A549 (cell line): ENCODE measurements at regions not wholly inside any gene's neighbourhood (a gene's known extent, or its start where the extent isn't known, plus 50 kb on each side); places are given as distances from the start of the nearest gene placed in this dataset.

Experiments used
- ATAC-seq, 2 experiments: fragments of 200-7000 bp in 1 of 2; fragments of >200 bp in 1 of 2; cut with Nextera tagmentation in 1 of 2; cut with Tn5 transposase in 1 of 2; 3 replicates each; pipeline versions ENCODE4 v1.8.0 to v1.9.1; 2018 to 2020; ENCODE audit warnings: mild to moderate bottlenecking in 1 of 2, moderate library complexity in 1 of 2
- CTCF ChIA-PET: fragments of 300-600 bp; sonication (Branson Sonifier 250); formaldehyde crosslinking; extraction: SDS; loops from one replicate; lab custom pipeline; 2021; ENCODE audit warnings: antibody characterized with exemption, inconsistent platforms; lab: Yijun Ruan, JAX
- POLR2A ChIA-PET: fragments of 350-600 bp; formaldehyde crosslinking; extraction: SDS; loops from one replicate; lab custom pipeline; 2021; ENCODE audit warnings: antibody characterized with exemption, inconsistent platforms; lab: Yijun Ruan, JAX
- DNase-seq, 2 experiments: peaks; one replicate each; pipeline versions ENCODE4 v3.0.0 to v3.0.0-alpha.2; 2011 to 2016; ENCODE audit warnings: low read depth in 1 of 2, low spot score in 1 of 2
- FAIRE-seq: peaks from 2 replicates; lab custom pipeline; 2011; peaks lifted over from hg19 to GRCh38; lab: Jason Lieb, UNC
- H3K27ac ChIP-seq, 2 experiments: fragments of >200 bp; sonication (Bioruptor Twin); formaldehyde crosslinking; 3 replicates each; pipeline ENCODE4 v1.5.1; 2016 to 2017
- H3K4me1 ChIP-seq: fragments of >200 bp; sonication (Bioruptor Twin); formaldehyde crosslinking; 3 replicates; pipeline ENCODE4 v1.6.1; 2016
- H3K4me2 ChIP-seq: fragments of >200 bp; sonication (Bioruptor Twin); formaldehyde crosslinking; 3 replicates; pipeline ENCODE4 v1.6.1; 2016
- H3K4me3 ChIP-seq: fragments of >200 bp; sonication (Bioruptor Twin); formaldehyde crosslinking; 3 replicates; pipeline ENCODE4 v1.5.1; 2016
- H3K9me3 ChIP-seq: fragments of >200 bp; sonication (Bioruptor Twin); formaldehyde crosslinking; 3 replicates; pipeline ENCODE4 v1.6.1; 2016
- BCL3 ChIP-seq: fragments of >200 bp; sonication (Bioruptor Twin); formaldehyde crosslinking; IDR thresholded peaks from 3 replicates; pipeline ENCODE4 v1.6.1; 2016
- BHLHE40 ChIP-seq: IDR thresholded peaks from 2 replicates; pipeline ENCODE4 v1.6.1; 2012; ENCODE audit warnings: low read depth, low read length, inconsistent platforms
- CBX8 ChIP-seq: fragments of 200-600 bp; sonication (generic); IDR thresholded peaks from 2 replicates; pipeline ENCODE4 v1.6.1; 2016
- CHD4 ChIP-seq: fragments of 200-600 bp; sonication (generic); IDR thresholded peaks from 2 replicates; pipeline ENCODE4 v1.6.1; 2016; ENCODE audit warnings: antibody characterized with exemption, mild to moderate bottlenecking, borderline replicate concordance
- FOSB ChIP-seq: fragments of 250-450 bp; sonication (Bioruptor Pico); IDR thresholded peaks from 2 replicates; pipeline ENCODE4 v1.5.0; 2020; ENCODE audit warnings: mild to moderate bottlenecking, moderate library complexity
- GATA3 ChIP-seq: IDR thresholded peaks from 2 replicates; pipeline ENCODE4 v1.6.1; 2012; ENCODE audit warnings: borderline replicate concordance
- HES2 ChIP-seq: fragments of >200 bp; sonication (Bioruptor Twin); formaldehyde crosslinking; IDR thresholded peaks from 2 replicates; pipeline ENCODE4 v1.6.1; 2016
- HOXB5 ChIP-seq: fragments of 250-450 bp; sonication (Bioruptor Pico); IDR thresholded peaks from 2 replicates; pipeline ENCODE4 v1.5.0; 2020; ENCODE audit warnings: mild to moderate bottlenecking, moderate library complexity
- JUN ChIP-seq, 2 experiments: fragments of >200 bp; sonication (Bioruptor Twin); formaldehyde crosslinking; IDR thresholded peaks; 2 replicates in 1 of 2; 3 replicates in 1 of 2; pipeline ENCODE4 v1.6.1; 2016 to 2017
- JUNB ChIP-seq: fragments of >200 bp; sonication (Bioruptor Twin); formaldehyde crosslinking; IDR thresholded peaks from 2 replicates; pipeline ENCODE4 v1.6.1; 2016
- KDM1A ChIP-seq: fragments of 200-600 bp; sonication (generic); IDR thresholded peaks from 2 replicates; pipeline ENCODE4 v1.6.1; 2016; ENCODE audit warnings: low read depth, mild to moderate bottlenecking
- NPAS2 ChIP-seq: fragments of 250-450 bp; sonication (Bioruptor Pico); IDR thresholded peaks from 2 replicates; pipeline ENCODE4 v1.8.0; 2022; ENCODE audit warnings: mild to moderate bottlenecking, moderate library complexity, borderline replicate concordance
- NR3C1 ChIP-seq: fragments of >200 bp; sonication (Bioruptor Twin); formaldehyde crosslinking; IDR thresholded peaks from 3 replicates; pipeline ENCODE4 v1.6.1; 2017
- PBX3 ChIP-seq: IDR thresholded peaks from 2 replicates; pipeline ENCODE4 v1.6.1; 2012
- POLR2AphosphoS2 ChIP-seq: conservative IDR thresholded peaks from 2 replicates; pipeline ENCODE4 v1.6.1; 2012; ENCODE audit warnings: low read length, improper control_type of control experiment, inconsistent platforms
- RAD21 ChIP-seq, 2 experiments: fragments of >200 bp in 1 of 2; sonication (Bioruptor Twin) in 1 of 2; formaldehyde crosslinking in 1 of 2; IDR thresholded peaks in 1 of 2; conservative IDR thresholded peaks in 1 of 2; 2 replicates in 1 of 2; 3 replicates in 1 of 2; pipeline ENCODE4 v1.6.1; 2012 to 2018; ENCODE audit warnings: inconsistent platforms in 1 of 2
- RARB ChIP-seq: fragments of 250-450 bp; sonication (Bioruptor Pico); IDR thresholded peaks from 2 replicates; pipeline ENCODE4 v1.8.0; 2021; ENCODE audit warnings: mild to moderate bottlenecking, moderate library complexity
- RCOR1 ChIP-seq: fragments of 150-350 bp; IDR thresholded peaks from 2 replicates; pipeline ENCODE4 v1.6.1; 2014; ENCODE audit warnings: antibody characterized with exemption, low read length, low read depth
- RNF2 ChIP-seq: fragments of 200-600 bp; sonication (generic); IDR thresholded peaks from 2 replicates; pipeline ENCODE4 v1.6.1; 2016; ENCODE audit warnings: low read depth, mild to moderate bottlenecking, antibody characterized with exemption, moderate library complexity, borderline replicate concordance
- USF2 ChIP-seq: fragments of 450-650 bp; IDR thresholded peaks from 2 replicates; pipeline ENCODE4 v1.6.1; 2014; ENCODE audit warnings: antibody characterized with exemption
- ZFP36 ChIP-seq: fragments of 450-650 bp; IDR thresholded peaks from 2 replicates; pipeline ENCODE4 v1.6.1; 2014; ENCODE audit warnings: borderline replicate concordance; ENCODE audit not compliant: partially characterized antibody
- WGBS: methylation state at CpG from one replicate; pipeline ENCODE4 v1.1.6; 2017; ENCODE audit errors: missing lambda C conversion rate; 5-methylcytosine and 5-hydroxymethylcytosine counted together
- TF ChIP-seq, protein P1 (sequence below): IDR thresholded peaks from 2 replicates; pipeline ENCODE4 v1.6.1; 2012; ENCODE audit warnings: low read depth, borderline replicate concordance
- TF ChIP-seq, protein P2 (sequence below): fragments of >200 bp; sonication (Bioruptor Twin); formaldehyde crosslinking; IDR thresholded peaks from 3 replicates; pipeline ENCODE4 v1.5.1; 2016

DNA sequence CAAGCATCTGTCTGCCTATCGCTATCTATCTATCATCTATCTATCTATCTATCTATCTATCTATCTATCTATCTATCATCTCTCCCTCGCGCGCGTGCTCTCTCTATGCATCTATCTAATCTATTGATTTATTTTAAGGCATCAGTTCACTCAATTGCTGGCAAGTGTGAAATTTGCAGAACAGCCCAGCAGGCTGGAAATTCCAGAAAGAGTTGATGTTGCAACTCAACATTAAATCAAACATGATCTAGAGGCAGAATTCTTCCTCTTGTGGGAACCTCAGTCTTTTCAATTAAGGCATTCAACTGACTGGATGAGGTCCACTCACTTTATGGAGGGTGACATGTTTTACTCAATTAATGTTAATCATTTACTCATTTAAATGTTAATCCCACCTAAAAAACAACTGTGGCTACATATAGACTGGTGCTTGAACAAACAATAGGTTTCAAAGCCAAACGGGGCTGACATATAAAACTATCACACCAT, 1210.8 kb downstream of the GALC start:
- ChIA-PET CTCF (no interaction called here), POLR2A (no interaction called here)
- H3K4me3 ChIP-seq: no peak overlapping the region
- 61% methylated on average over 6 of the region's 6 CpGs for WGBS
- ATAC-seq (no peak), FAIRE-seq (no peak), DNase-seq (no peak)
- H3K4me2 ChIP-seq: no peak overlapping the region
- H3K4me1 ChIP-seq: no peaks in the 10 kb centered on the region
- no peaks in the 10 kb centered on the region; the same call in 2 of the 3 replicates for H3K9me3 ChIP-seq
- TF ChIP-seq, protein P1, sequence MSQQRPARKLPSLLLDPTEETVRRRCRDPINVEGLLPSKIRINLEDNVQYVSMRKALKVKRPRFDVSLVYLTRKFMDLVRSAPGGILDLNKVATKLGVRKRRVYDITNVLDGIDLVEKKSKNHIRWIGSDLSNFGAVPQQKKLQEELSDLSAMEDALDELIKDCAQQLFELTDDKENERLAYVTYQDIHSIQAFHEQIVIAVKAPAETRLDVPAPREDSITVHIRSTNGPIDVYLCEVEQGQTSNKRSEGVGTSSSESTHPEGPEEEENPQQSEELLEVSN: no peak
- TF ChIP-seq RARB (CRISPR knock-in tag) (no peak), PBX3 (no peak), POLR2AphosphoS2 (no peak), CBX8 (no peak), KDM1A (no peak), CHD4 (no peak), HOXB5 (CRISPR knock-in tag) (no peak), BCL3 (no peak), FOSB (CRISPR knock-in tag) (no peak), ZFP36 (no peak), BHLHE40 (no peak), GATA3 (no peak), RCOR1 (no peak), HES2 (no peak), RNF2 (no peak), JUN (IDR thresholded peaks at IDR 0.05) (no peak), USF2 (no peak)
- TF ChIP-seq, protein P2, sequence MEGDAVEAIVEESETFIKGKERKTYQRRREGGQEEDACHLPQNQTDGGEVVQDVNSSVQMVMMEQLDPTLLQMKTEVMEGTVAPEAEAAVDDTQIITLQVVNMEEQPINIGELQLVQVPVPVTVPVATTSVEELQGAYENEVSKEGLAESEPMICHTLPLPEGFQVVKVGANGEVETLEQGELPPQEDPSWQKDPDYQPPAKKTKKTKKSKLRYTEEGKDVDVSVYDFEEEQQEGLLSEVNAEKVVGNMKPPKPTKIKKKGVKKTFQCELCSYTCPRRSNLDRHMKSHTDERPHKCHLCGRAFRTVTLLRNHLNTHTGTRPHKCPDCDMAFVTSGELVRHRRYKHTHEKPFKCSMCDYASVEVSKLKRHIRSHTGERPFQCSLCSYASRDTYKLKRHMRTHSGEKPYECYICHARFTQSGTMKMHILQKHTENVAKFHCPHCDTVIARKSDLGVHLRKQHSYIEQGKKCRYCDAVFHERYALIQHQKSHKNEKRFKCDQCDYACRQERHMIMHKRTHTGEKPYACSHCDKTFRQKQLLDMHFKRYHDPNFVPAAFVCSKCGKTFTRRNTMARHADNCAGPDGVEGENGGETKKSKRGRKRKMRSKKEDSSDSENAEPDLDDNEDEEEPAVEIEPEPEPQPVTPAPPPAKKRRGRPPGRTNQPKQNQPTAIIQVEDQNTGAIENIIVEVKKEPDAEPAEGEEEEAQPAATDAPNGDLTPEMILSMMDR: no peak
- H3K27ac ChIP-seq: no peak overlapping the region

DNA sequence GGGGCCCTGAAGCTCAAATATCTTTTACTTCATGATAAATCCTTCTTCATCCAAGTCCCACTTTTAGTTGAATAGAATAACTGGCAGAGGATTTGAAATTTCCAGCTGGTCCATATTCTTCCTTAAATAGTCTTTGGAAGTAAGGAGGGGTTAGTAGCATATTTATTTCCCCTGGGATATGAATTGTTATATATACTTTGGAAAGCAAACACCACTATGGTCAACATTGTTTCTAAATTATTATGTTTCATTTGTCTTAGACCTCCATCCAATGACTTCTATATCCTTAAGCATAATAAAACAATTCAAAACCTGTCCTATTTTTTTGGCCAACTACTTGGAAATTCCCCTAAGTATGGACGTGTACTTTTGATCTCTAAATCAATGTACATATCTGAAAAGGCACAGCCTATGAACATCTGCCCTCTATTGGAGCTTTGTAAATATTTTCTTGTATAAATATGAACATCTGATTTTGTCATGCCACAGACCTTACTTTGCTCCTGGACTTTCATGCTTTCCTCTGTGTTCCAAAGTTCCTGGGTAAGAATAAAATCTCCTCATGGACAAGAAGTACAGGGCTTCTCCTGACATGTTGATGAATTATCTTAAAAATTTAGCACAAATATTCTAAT, 1212.0 kb downstream of the GALC start:
- POLR2A ChIA-PET: no interaction called here
- Histone ChIP-seq H3K9me3 (no peaks in the 10 kb centered on the region; the same call in 2 of the 3 replicates), H3K4me1 (no peaks in the 10 kb centered on the region), H3K27ac (no peak overlapping the region), H3K4me3 (no peak overlapping the region), H3K4me2 (no peak overlapping the region)
- FAIRE-seq (no peak), DNase-seq (no peak), ATAC-seq (no peak)
- CTCF ChIA-PET: no interaction called here
- TF ChIP-seq NPAS2 (CRISPR knock-in tag): no peak
- no peak for TF ChIP-seq RAD21 (conservative IDR thresholded peaks at IDR 0.05 in 1 of 2, IDR thresholded peaks at IDR 0.05 in 1 of 2)
- TF ChIP-seq PBX3: no peak
- no peak for TF ChIP-seq CHD4
- no peak for TF ChIP-seq BHLHE40
- TF ChIP-seq NR3C1: no peak
- no peak for TF ChIP-seq JUN (IDR thresholded peaks at IDR 0.05)
- TF ChIP-seq JUNB: no peak
- 3% methylated on average over 1 of the region's 1 CpG for WGBS
